ENCODE measurements at regions not wholly inside any gene's neighbourhood (a gene's known extent, or its start where the extent isn't known, plus 50 kb on each side); places are given as distances from the start of the nearest gene placed in this dataset.

DNA sequence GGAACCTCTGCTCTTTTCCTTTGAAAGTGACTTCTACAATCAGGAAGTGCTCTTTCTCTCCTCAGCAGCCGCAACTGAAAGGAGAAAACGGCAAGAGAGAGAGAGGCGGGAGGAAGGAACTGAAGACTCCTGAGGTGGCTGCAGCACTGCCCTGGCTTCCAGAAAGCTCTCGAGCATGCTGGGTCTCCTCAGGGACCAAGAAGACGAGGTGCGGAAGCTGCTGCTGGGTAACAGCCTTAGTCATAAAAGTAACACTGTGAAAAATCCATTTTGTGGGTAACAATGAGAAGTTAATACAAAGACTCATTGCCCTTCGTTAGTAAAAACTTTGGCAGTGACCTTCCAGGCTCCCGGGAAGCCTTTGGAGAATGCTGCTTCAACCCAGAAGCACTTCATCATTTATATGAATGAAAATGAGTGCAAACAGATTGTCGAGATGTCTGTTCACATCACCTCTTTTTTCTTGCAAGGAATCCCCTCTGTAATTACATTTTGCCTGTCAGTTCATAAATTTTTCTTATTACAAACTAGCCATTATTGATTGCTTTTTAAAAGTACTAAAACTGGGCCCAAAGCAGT lies 473.4 kb downstream of the SOX6 start:
- peaks cover 35% of the 10 kb centered on the region for H3K4me1 Mint-ChIP-seq (ENCODE audit: unreplicated experiment)
- H3K9me3 Mint-ChIP-seq = peaks cover 4% of the 10 kb centered on the region
- no peaks in the 10 kb centered on the region for H3K36me3 Mint-ChIP-seq
- peaks cover 22% of the 10 kb centered on the region for H3K27me3 Mint-ChIP-seq
- TF ChIP-seq, protein P1, sequence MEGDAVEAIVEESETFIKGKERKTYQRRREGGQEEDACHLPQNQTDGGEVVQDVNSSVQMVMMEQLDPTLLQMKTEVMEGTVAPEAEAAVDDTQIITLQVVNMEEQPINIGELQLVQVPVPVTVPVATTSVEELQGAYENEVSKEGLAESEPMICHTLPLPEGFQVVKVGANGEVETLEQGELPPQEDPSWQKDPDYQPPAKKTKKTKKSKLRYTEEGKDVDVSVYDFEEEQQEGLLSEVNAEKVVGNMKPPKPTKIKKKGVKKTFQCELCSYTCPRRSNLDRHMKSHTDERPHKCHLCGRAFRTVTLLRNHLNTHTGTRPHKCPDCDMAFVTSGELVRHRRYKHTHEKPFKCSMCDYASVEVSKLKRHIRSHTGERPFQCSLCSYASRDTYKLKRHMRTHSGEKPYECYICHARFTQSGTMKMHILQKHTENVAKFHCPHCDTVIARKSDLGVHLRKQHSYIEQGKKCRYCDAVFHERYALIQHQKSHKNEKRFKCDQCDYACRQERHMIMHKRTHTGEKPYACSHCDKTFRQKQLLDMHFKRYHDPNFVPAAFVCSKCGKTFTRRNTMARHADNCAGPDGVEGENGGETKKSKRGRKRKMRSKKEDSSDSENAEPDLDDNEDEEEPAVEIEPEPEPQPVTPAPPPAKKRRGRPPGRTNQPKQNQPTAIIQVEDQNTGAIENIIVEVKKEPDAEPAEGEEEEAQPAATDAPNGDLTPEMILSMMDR (conservative IDR thresholded peaks at IDR 0.05) = no peak
- no peak overlapping the region for H3K27ac Mint-ChIP-seq
- H3K4me3 Mint-ChIP-seq = no peak overlapping the region
- DNase-seq (ENCODE audit: extremely low spot score, unreplicated experiment) = no peak

GRCh38 chr11:15883455-15883920 lies 472.9 kb downstream of the SOX6 start:
- Mint-ChIP-seq H3K4me1 (ENCODE audit: unreplicated experiment) (peaks cover 37% of the 10 kb centered on the region), H3K4me3 (no peak overlapping the region), H3K27ac (no peak overlapping the region), H3K36me3 (no peaks in the 10 kb centered on the region), H3K9me3 (peaks cover 4% of the 10 kb centered on the region), H3K27me3 (peaks cover 23% of the 10 kb centered on the region)
- no peak for DNase-seq (ENCODE audit: extremely low spot score, unreplicated experiment)
- TF ChIP-seq, protein P1 (conservative IDR thresholded peaks at IDR 0.05) = no peak

DNA sequence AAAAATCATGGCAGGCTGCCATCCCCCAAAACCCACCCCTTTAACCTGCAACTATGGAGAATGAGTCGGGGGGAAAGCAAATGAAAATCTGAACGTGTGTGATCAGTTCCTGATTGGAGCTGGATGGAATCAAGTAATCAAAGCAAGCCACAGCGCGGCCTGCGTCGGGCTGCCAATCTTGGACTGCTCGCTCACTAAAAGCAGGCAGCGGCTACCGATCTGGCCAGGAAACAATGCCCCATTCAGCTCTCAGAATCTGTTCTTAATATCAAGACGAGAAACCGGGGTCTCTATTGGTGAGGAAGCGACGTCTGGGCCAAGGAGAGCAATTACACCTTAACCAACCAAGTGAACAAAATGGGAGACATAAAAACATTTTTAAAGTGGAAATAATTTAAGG lies 472.2 kb downstream of the SOX6 start:
- H3K27ac Mint-ChIP-seq = peak overlapping the region; percentile 12
- no peaks in the 10 kb centered on the region for H3K36me3 Mint-ChIP-seq
- H3K27me3 Mint-ChIP-seq = peaks cover 26% of the 10 kb centered on the region
- no peak for DNase-seq (ENCODE audit: extremely low spot score, unreplicated experiment)
- H3K9me3 Mint-ChIP-seq = peaks cover 3% of the 10 kb centered on the region
- peaks cover 43% of the 10 kb centered on the region for H3K4me1 Mint-ChIP-seq (ENCODE audit: unreplicated experiment)
- no peak overlapping the region for H3K4me3 Mint-ChIP-seq
- TF ChIP-seq, protein P1 (conservative IDR thresholded peaks at IDR 0.05) = no peak

- peak overlapping the region; percentile 35 for H3K4me3 Mint-ChIP-seq
- peaks cover 26% of the 10 kb centered on the region for H3K27me3 Mint-ChIP-seq
- DNase-seq (ENCODE audit: extremely low spot score, unreplicated experiment) = no peak
- peaks cover 48% of the 10 kb centered on the region for H3K4me1 Mint-ChIP-seq (ENCODE audit: unreplicated experiment)
- no peaks in the 10 kb centered on the region for H3K36me3 Mint-ChIP-seq
- TF ChIP-seq, protein P1 (conservative IDR thresholded peaks at IDR 0.05) = peak; percentile 44
- no peaks in the 10 kb centered on the region for H3K9me3 Mint-ChIP-seq
- peak overlapping the region; percentile 12 for H3K27ac Mint-ChIP-seq
Observed at GRCh38 chr11:15884777-15885540, 471.4 kb downstream of the SOX6 start.

DNA sequence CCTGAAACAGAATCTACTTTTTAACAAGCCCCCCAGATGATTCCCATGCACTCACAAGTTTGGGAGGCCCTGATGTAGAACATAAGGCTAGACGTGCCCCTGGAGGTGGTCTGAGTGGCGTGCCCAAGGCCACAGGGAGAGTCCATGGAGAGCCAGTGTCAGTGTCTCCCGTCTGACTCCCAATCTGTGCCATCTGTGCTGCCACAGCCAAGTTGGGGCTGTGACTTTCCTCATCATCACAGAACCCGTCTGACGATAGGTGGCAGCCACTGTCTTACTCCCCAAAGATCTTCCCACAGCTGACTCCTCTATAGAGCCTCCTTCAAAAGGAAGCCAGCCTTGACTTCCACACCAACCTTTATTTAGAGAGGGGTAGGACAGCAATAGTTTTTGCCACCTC lies 470.5 kb downstream of the SOX6 start:
- H3K27ac Mint-ChIP-seq = no peak overlapping the region
- peaks cover 57% of the 10 kb centered on the region for H3K4me1 Mint-ChIP-seq (ENCODE audit: unreplicated experiment)
- no peaks in the 10 kb centered on the region for H3K36me3 Mint-ChIP-seq
- TF ChIP-seq, protein P1 (conservative IDR thresholded peaks at IDR 0.05) = no peak
- no peak for DNase-seq (ENCODE audit: extremely low spot score, unreplicated experiment)
- H3K9me3 Mint-ChIP-seq = no peaks in the 10 kb centered on the region
- H3K27me3 Mint-ChIP-seq = peaks cover 34% of the 10 kb centered on the region
- no peak overlapping the region for H3K4me3 Mint-ChIP-seq

Measured in type B pancreatic cell (in vitro differentiated cells).